ENCODE measurements at regions not wholly inside any gene's neighbourhood (a gene's known extent, or its start where the extent isn't known, plus 50 kb on each side); places are given as distances from the start of the nearest gene placed in this dataset.

GRCh38 chr2:57111531-57111930 is 927.7 kb downstream of the CCDC85A start:
- Histone ChIP-seq H3K27me3 (replicated peaks; ENCODE audit: control insufficient read depth, insufficient read depth, low read length) (no peaks in the 10 kb centered on the region), H3K4me1 (peaks cover 6% of the 10 kb centered on the region; the same call in 1 of the 2 replicates), H3K4me3 (ENCODE audit: low read depth, low read length) (no peak overlapping the region), H3K36me3 (ENCODE audit: control insufficient read depth, insufficient read depth, low read length) (no peaks in the 10 kb centered on the region), H3K9me3 (no peaks in the 10 kb centered on the region)
- Mint-ChIP-seq H3K9me3 (ENCODE audit: unreplicated experiment) (peaks cover 10% of the 10 kb centered on the region), H3K27ac (ENCODE audit: unreplicated experiment) (no peak overlapping the region), H3K27me3 (ENCODE audit: insufficient read depth, unreplicated experiment) (no peaks in the 10 kb centered on the region), H3K4me3 (ENCODE audit: unreplicated experiment) (no peak overlapping the region), H3K36me3 (ENCODE audit: insufficient read depth, unreplicated experiment) (no peaks in the 10 kb centered on the region), H3K4me1 (ENCODE audit: low read depth, unreplicated experiment) (no peaks in the 10 kb centered on the region)
- no peak for TF ChIP-seq CTCF (IDR thresholded peaks at IDR 0.05; ENCODE audit: insufficient read depth in 1 of 2, low read depth in 1 of 2, low read length in 1 of 2, severe bottlenecking in 1 of 2, unreplicated experiment in 1 of 2)
- POLR2A ChIA-PET = no interaction called here
- CTCF ChIA-PET = no interaction called here
- DNase-seq = no peak
- intact Hi-C loops (cut with micrococcal nuclease; ENCODE audit: unreplicated experiment) = no loop called here
- no TSS peak for BruUV-seq (replicated peaks)

- Histone ChIP-seq H3K36me3 (ENCODE audit: control insufficient read depth, insufficient read depth, low read length) (no peaks in the 10 kb centered on the region), H3K9me3 (no peaks in the 10 kb centered on the region), H3K4me3 (ENCODE audit: low read depth, low read length) (no peak overlapping the region), H3K4me1 (no peaks in the 10 kb centered on the region), H3K27me3 (replicated peaks; ENCODE audit: control insufficient read depth, insufficient read depth, low read length) (no peaks in the 10 kb centered on the region)
- Mint-ChIP-seq H3K27me3 (ENCODE audit: insufficient read depth, unreplicated experiment) (no peaks in the 10 kb centered on the region), H3K4me3 (ENCODE audit: unreplicated experiment) (no peak overlapping the region), H3K4me1 (ENCODE audit: low read depth, unreplicated experiment) (no peaks in the 10 kb centered on the region), H3K36me3 (ENCODE audit: insufficient read depth, unreplicated experiment) (no peaks in the 10 kb centered on the region), H3K27ac (ENCODE audit: unreplicated experiment) (no peak overlapping the region), H3K9me3 (ENCODE audit: unreplicated experiment) (no peaks in the 10 kb centered on the region)
- DNase-seq = no peak
- no TSS peak for BruUV-seq (replicated peaks)
- ChIA-PET CTCF (no interaction called here), POLR2A (no interaction called here)
- intact Hi-C loops (cut with micrococcal nuclease; ENCODE audit: unreplicated experiment) = no loop called here
- TF ChIP-seq CTCF (IDR thresholded peaks at IDR 0.05; ENCODE audit: insufficient read depth in 1 of 2, low read depth in 1 of 2, low read length in 1 of 2, severe bottlenecking in 1 of 2, unreplicated experiment in 1 of 2) = no peak
Observed at GRCh38 chr2:57119141-57119540, 927.5 kb upstream of the VRK2 start.

- Mint-ChIP-seq H3K4me1 (ENCODE audit: low read depth, unreplicated experiment) (no peaks in the 10 kb centered on the region), H3K27ac (ENCODE audit: unreplicated experiment) (no peak overlapping the region), H3K27me3 (ENCODE audit: insufficient read depth, unreplicated experiment) (no peaks in the 10 kb centered on the region), H3K4me3 (ENCODE audit: unreplicated experiment) (no peak overlapping the region), H3K9me3 (ENCODE audit: unreplicated experiment) (no peaks in the 10 kb centered on the region), H3K36me3 (ENCODE audit: insufficient read depth, unreplicated experiment) (no peaks in the 10 kb centered on the region)
- ChIA-PET CTCF (no interaction called here), POLR2A (no interaction called here)
- no peak for DNase-seq
- intact Hi-C loops (cut with micrococcal nuclease; ENCODE audit: unreplicated experiment) = no loop called here
- no peaks in the 10 kb centered on the region for H3K36me3 ChIP-seq (ENCODE audit: control insufficient read depth, insufficient read depth, low read length)
- H3K27me3 ChIP-seq (replicated peaks; ENCODE audit: control insufficient read depth, insufficient read depth, low read length) = no peaks in the 10 kb centered on the region
- no TSS peak for BruUV-seq (replicated peaks)
- no peaks in the 10 kb centered on the region for H3K4me1 ChIP-seq
- H3K4me3 ChIP-seq (ENCODE audit: low read depth, low read length) = no peak overlapping the region
- H3K9me3 ChIP-seq = no peaks in the 10 kb centered on the region
- TF ChIP-seq CTCF (IDR thresholded peaks at IDR 0.05; ENCODE audit: insufficient read depth in 1 of 2, low read depth in 1 of 2, low read length in 1 of 2, severe bottlenecking in 1 of 2, unreplicated experiment in 1 of 2) = no peak
Observed at GRCh38 chr2:57126410-57126809, 920.2 kb upstream of the VRK2 start.

All from Caco-2 (cell line).